HG03354 (cell line): ENCODE measurements at regions not wholly inside any gene's neighbourhood (a gene's known extent, or its start where the extent isn't known, plus 50 kb on each side); places are given as distances from the start of the nearest gene placed in this dataset.
"Not testable (repeated sequence)": the region's sequence is repeated elsewhere in the genome, so short reads cannot be mapped to it uniquely, and the experiment has no call there.

ENCODE experiments used
- ATAC-seq: cut with Tn5 transposase; IDR thresholded peaks from one replicate; pipeline ENCODE4 v1.9.1; 2021; ENCODE audit warnings: mild to moderate bottlenecking; ENCODE audit not compliant: unreplicated experiment, poor library complexity, severe bottlenecking

- ATAC-seq: no peak
These were observed 149.3 kb downstream of the PCTP start for GRCh38 chr17:55900188-55900587.

- no peak for ATAC-seq
These were observed 152.3 kb downstream of the PCTP start for GRCh38 chr17:55903028-55903690.

GRCh38 chr17:55909776-55910175 is 158.9 kb downstream of the PCTP start:
- no peak for ATAC-seq

GRCh38 chr17:55911186-55911585 is 160.3 kb downstream of the PCTP start:
- no peak for ATAC-seq

GRCh38 chr17:55925440-55925839 is 174.6 kb downstream of the PCTP start:
- ATAC-seq: no peak

- ATAC-seq: no peak
These were observed 175.6 kb downstream of the PCTP start for GRCh38 chr17:55926276-55926990.

- ATAC-seq: no peak
These were observed 179.5 kb downstream of the PCTP start for GRCh38 chr17:55930291-55930809.

GRCh38 chr17:55931446-55931845 is 180.6 kb downstream of the PCTP start:
- ATAC-seq: no peak

- no peak for ATAC-seq
These were observed 182.1 kb downstream of the PCTP start for GRCh38 chr17:55932973-55933372.

- not testable (repeated sequence) for ATAC-seq
These were observed 188.4 kb downstream of the PCTP start for GRCh38 chr17:55939181-55939810.

GRCh38 chr17:55959756-55960155 is 193.5 kb upstream of the ANKFN1 start:
- ATAC-seq: no peak

- ATAC-seq: no peak
These were observed 191.9 kb upstream of the ANKFN1 start for GRCh38 chr17:55961386-55961785.

- ATAC-seq: no peak
These were observed 190.3 kb upstream of the ANKFN1 start for GRCh38 chr17:55962951-55963401.

- ATAC-seq: no peak
These were observed 189.1 kb upstream of the ANKFN1 start for GRCh38 chr17:55964191-55964590.

GRCh38 chr17:55965051-55965450 is 188.2 kb upstream of the ANKFN1 start:
- no peak for ATAC-seq

- no peak for ATAC-seq
These were observed 183.5 kb upstream of the ANKFN1 start for GRCh38 chr17:55969562-55970324.

- no peak for ATAC-seq
These were observed 174.7 kb upstream of the ANKFN1 start for GRCh38 chr17:55978578-55978977.

- ATAC-seq: no peak
These were observed 170.2 kb upstream of the ANKFN1 start for GRCh38 chr17:55983096-55983495.

- no peak for ATAC-seq
These were observed 166.5 kb upstream of the ANKFN1 start for GRCh38 chr17:55986817-55987216.

GRCh38 chr17:55988861-55989260 is 164.4 kb upstream of the ANKFN1 start:
- no peak for ATAC-seq
